ENCODE measurements at regions not wholly inside any gene's neighbourhood (a gene's known extent, or its start where the extent isn't known, plus 50 kb on each side); places are given as distances from the start of the nearest gene placed in this dataset.

DNA sequence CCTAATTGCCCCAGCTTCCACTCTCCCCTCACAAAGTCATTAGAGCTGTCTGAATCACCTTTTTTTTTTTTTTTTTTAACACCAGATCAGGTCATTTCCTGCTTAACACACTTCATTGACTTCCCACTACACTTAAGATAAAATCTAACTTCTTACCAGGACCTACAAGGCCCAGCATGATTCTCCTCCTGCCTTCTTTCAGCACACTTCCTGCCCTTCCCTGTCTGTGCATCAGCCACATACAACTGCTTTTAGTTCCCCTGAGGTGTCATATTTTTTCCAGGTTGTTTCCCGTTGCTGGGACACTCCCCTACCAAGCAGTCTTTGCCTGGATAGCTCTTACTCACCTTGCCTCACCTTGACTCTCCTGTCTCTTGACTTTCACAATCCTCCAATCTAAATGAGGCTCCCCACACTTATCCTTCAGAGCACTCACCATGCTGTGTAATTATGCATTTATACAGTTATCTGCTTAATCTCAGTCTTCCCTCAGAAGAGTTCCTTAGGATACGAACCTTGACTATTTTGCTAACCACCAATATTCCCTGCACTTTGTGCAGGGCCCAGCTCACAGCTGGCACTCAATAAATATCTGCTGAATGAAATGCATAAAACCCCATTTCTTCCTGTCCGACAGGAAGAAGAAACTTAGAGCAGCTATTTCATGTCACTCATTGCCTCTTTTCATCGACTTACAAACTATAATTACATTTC lies 96.6 kb upstream of the AKIP1 start:
- TF ChIP-seq GATA2 (IDR thresholded peaks at IDR 0.05; ENCODE audit: low read depth, low read length) (no peak), GATA3 (IDR thresholded peaks at IDR 0.05; ENCODE audit: low read depth, low read length) (no peak)

DNA sequence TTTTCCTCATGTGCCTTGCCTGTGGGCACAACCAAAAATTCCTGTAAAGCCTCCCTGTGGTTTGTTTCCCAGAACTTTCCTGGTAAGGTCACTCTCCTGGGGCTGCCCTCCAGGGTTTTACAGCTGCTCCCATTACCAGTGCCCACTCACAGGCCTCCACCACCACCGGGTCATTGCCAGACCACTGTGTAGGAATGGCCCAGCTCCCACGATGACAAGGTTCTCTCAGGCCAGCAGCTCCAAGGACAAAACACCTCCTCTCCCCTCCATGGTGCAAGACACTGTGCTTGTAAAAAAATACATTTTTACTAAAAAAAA lies 96.1 kb upstream of the AKIP1 start:
- TF ChIP-seq GATA2 (IDR thresholded peaks at IDR 0.05; ENCODE audit: low read depth, low read length) = no peak
- no peak for TF ChIP-seq GATA3 (IDR thresholded peaks at IDR 0.05; ENCODE audit: low read depth, low read length)

DNA sequence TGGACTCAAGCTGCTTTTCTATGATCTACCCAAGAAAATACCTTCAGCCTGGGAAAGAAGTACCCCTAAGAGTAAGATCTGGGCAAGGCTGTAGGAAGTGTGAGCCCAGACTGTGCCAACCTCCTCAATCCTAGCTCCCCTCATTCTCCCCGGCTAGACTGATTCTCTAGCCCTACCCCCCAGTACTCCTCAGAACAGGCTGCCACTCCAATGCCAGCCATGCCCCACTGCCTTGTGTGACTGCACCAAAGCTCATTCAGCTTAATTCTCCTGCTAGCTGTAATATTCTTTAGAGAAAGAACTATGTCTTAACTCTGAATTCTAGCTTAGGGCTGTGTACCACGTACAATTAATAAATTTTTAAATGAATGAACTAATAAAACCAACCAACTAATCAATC lies 92.6 kb upstream of the AKIP1 start:
- no peak for TF ChIP-seq GATA2 (IDR thresholded peaks at IDR 0.05; ENCODE audit: low read depth, low read length)
- TF ChIP-seq GATA3 (IDR thresholded peaks at IDR 0.05; ENCODE audit: low read depth, low read length) = no peak

DNA sequence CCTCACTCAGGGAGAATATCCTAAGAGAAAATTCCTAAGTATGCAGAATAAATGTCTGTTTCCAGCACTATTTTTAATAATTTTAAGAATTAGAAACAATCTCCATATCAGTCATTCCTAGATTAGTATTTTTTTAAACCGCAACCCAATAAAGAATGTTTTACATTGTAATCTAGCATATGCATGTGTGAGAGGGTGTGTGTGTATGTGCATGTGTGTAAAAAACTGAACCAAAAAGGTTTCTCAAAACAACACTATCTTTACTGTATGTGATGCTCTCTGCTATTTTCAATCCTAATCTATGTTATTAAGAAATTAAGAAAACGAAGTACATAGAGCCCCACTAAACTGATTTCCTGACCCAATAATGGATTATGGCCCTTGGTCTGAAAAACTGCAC lies 90.6 kb upstream of the AKIP1 start:
- no peak for TF ChIP-seq GATA2 (IDR thresholded peaks at IDR 0.05; ENCODE audit: low read depth, low read length)
- no peak for TF ChIP-seq GATA3 (IDR thresholded peaks at IDR 0.05; ENCODE audit: low read depth, low read length)

DNA sequence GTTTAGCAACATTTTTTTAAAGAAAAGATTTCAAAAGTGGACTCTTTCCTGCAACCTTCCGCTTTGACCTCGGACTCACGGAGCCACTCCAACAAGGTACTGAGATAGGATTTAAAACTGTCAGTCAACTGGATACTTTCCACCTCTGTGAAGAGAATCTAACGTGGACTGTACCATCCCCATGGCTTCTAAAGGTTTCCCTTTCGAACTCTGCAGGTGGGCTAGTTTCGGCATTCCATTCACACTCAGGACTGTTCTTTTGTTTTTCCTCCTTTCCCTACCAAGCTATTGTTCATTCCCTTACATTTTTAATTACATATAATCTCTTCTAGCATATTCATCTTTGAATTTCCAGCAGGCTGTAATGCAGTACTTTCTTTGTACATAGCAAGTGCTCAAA lies 88.5 kb upstream of the AKIP1 start:
- TF ChIP-seq GATA3 (IDR thresholded peaks at IDR 0.05; ENCODE audit: low read depth, low read length) = no peak
- no peak for TF ChIP-seq GATA2 (IDR thresholded peaks at IDR 0.05; ENCODE audit: low read depth, low read length)

DNA sequence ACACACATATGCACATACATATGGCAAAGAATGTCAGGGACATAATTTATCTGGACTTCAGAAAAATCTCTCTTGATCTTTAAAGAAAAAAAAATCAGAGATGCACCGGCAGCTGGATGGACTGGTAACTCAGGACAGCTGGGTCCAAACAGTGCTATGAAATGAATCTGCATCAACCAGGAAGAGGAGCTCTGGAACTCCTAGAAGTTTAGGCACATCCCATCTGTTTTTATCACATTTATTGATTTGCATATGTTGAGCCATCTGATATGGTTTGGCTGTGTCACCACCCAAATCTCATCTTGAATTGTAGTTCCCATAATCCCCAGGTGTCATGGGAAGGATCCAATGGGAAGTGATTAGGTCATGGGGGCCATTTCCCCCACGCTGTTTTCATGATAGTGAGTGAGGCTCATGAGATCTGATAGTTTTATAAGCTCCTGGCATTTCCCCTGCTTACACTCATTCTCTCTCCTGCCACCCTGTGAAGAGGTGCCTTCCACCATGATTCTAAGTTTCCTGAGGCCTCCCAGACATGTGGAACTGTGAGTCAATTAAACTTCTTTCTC lies 87.7 kb upstream of the AKIP1 start:
- TF ChIP-seq GATA3 (IDR thresholded peaks at IDR 0.05; ENCODE audit: low read depth, low read length) (no peak), GATA2 (IDR thresholded peaks at IDR 0.05; ENCODE audit: low read depth, low read length) (no peak)

DNA sequence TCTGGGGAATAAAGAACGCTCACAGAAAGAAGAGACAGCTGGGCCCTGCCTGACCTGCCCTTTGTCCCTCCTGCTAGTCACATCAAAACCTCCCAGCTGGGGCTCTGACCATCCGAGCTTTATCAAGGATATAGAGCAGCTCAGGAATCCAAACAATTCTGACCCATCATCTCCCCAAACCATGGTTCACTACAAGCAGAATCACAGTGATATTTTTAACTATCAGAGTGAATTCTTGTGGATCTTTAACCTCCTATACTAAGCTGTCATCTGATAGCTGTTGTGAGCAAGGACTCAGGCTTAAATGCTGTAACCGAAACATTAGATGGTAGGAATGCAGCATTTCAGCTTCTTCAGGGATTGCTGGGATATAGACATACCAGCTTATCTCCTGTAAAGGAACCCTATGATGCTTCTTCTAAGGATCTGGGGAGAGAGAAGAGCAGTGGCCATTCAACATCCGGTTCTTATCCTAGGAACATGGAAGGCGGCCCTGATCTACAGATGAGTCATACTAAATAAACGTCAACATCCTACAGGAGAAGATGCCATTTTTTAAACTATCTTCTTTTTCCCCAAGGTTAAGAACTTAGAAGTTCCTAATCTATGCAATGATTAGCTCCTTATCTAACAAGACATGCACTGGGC lies 84.7 kb upstream of the AKIP1 start:
- TF ChIP-seq GATA2 (IDR thresholded peaks at IDR 0.05; ENCODE audit: low read depth, low read length) (no peak), GATA3 (IDR thresholded peaks at IDR 0.05; ENCODE audit: low read depth, low read length) (no peak)

DNA sequence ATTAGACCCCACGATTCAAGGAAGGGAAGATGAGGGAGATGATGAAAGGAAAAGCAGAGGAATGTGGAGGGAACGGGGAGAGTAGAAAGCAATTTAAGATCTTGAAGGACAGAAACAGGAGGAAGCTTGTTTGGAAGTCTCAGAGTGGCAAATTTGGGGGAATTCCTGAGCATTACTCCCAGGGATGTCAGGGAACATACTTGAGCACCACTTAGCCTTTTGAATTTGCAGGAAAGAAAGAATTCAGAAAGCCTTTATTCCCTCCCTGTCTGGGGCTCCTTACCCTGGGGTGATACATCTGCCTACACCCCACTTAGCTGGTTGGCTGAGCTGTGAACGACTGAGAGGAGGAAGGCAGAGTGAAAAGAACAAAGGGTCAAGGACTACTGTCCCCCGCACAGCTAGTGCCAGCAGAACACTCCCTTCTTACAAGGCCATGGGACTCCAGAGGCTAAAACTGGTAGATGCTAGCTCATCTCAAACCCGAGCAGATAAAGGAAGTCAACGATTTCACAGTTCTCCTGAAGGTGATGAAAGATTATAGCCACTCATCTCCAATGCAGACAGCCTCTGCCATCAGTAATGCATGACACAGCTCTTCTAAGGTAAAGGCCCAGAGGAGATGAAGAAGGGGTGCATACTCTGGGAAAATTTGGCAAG lies 84.0 kb upstream of the AKIP1 start:
- no peak for TF ChIP-seq GATA3 (IDR thresholded peaks at IDR 0.05; ENCODE audit: low read depth, low read length)
- no peak for TF ChIP-seq GATA2 (IDR thresholded peaks at IDR 0.05; ENCODE audit: low read depth, low read length)

DNA sequence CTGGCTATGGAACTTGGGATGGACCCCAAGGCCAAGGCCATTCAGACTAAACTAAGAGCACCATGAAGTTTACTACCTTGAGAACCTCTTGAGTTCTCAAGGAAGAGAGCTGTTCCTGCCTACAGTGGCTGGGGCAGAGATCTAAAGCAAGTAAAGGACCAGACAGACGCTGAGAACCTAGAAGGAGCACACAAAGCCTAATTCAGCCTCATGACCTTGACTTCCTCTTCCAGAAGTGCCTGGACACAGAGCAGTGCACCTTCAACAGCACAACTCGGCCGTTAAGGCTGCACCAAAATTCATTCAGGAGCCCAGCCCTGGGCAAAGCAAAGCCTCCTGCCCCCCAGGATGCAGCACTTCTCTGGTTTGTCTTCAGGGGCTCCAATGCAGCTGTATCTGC lies 82.9 kb upstream of the AKIP1 start:
- TF ChIP-seq GATA2 (IDR thresholded peaks at IDR 0.05; ENCODE audit: low read depth, low read length) = no peak
- TF ChIP-seq GATA3 (IDR thresholded peaks at IDR 0.05; ENCODE audit: low read depth, low read length) = no peak

DNA sequence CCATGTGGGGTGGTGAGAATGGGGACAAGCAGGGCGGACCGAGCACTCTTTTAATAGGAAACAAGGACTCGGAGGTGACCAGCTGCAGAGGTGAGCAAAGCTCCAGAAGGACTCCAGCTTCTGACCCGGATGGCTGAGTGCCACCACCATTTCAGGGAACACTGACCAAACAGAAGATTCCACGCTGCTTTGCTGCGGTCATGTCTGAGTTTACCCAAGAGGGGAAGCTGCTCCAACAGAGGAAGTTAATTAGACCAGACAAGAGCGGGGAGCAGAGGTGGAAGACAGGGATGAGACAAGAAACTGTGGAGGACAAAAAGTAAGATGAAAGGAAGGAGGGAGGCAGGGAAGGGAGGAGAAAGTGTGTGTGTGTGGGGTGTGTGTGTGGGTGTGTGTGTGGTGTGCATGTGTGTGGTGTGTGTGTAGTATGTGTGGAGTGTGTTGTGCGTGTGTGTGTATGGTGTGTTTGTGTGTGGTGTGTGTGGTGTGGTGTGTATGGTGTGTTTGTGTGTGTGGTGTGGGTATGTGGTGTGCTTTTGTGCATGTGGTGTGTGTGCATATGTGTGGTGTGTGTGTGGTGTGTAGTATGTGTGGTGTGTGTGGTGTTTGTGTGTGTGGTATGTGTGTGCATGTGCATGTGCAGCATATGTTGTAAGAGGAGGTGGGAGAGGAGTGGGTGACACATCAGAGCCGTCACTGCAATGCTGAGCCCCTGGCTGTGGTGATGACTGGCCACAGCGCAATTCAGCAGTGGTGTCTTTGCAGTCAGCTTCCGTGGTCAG lies 82.2 kb upstream of the AKIP1 start:
- TF ChIP-seq GATA3 (IDR thresholded peaks at IDR 0.05; ENCODE audit: low read depth, low read length) (no peak), GATA2 (IDR thresholded peaks at IDR 0.05; ENCODE audit: low read depth, low read length) (no peak)

DNA sequence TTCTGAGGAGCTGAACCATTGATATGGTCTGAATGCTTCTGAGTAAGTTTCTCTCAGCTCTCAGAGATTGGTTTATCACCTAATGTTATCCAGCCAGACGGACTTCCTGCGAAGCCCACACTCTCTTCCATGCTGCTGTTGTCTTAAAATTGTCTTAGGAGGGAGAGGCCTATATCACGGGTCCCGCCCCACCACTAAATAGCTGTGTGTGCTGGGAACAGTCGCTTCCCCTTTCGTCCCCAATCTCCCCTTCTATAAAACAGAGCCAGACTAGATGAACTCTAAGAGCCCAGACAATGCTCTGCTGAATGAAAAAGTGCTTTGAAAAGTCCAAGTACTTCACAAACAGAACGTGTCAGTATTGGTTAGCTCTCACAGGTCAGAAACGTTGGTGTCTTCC lies 81.4 kb upstream of the AKIP1 start:
- TF ChIP-seq GATA3 (IDR thresholded peaks at IDR 0.05; ENCODE audit: low read depth, low read length) = no peak
- no peak for TF ChIP-seq GATA2 (IDR thresholded peaks at IDR 0.05; ENCODE audit: low read depth, low read length)

DNA sequence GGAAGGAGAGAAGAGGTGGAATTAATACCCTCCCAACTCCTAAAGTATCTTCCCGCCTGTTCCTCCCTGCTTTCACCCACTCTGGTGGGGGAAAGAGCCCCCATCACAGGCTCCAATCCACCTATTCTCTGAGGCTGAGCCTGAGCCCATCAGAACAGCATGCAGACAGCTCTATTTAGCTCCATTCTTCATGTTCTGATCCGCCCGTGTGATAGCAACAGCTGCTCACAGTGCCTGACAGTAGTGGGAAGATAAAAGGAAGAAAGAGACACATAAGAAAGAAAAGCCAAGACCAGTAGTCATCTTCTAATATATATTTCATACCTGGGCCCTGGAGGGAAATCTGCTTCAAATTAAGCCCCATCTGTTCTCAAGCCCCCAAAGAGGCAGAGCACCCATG lies 80.3 kb upstream of the AKIP1 start:
- TF ChIP-seq GATA3 (IDR thresholded peaks at IDR 0.05; ENCODE audit: low read depth, low read length) = no peak
- TF ChIP-seq GATA2 (IDR thresholded peaks at IDR 0.05; ENCODE audit: low read depth, low read length) = no peak

DNA sequence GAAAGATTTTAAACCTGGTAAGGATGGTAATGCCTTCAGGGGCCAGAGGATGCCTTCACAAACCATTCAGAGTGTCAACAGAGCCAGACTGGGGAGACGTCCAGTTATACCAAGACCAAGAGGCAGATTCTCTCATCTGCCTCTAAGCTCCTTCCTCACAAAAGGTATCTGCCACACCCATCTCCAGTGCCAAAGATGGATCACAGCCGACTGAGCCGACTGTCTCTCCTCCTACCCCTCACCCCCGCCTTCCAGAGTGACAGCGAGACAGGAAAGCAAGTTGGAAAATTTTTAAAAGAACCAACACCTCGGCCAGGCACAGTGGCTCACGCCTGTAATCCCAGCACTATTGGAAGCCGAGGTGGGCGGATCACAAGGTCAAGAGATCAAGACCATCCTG lies 79.1 kb upstream of the AKIP1 start:
- no peak for TF ChIP-seq GATA2 (IDR thresholded peaks at IDR 0.05; ENCODE audit: low read depth, low read length)
- TF ChIP-seq GATA3 (IDR thresholded peaks at IDR 0.05; ENCODE audit: low read depth, low read length) = no peak

Measured in SH-SY5Y (cell line).